Activated B cell treated with CpG ODN at 0.5 μM for 24 hours (primary cell): ENCODE measurements at regions not wholly inside any gene's neighbourhood (a gene's known extent, or its start where the extent isn't known, plus 50 kb on each side); places are given as distances from the start of the nearest gene placed in this dataset.

Experiments used
- ATAC-seq: fragments of 200-7000 bp; cut with Tn5 transposase; one replicate; pipeline ENCODE4 v1.10.0; 2021; ENCODE audit warnings: low read depth, mild to moderate bottlenecking, moderate library complexity
- CTCF ChIA-PET: fragments of 350-600 bp; sonication (Branson Sonifier 250); formaldehyde crosslinking; loops from one replicate; lab custom pipeline; 2021; ENCODE audit warnings: antibody characterized with exemption; lab: Charles Lee
- POLR2A ChIA-PET: fragments of 350-600 bp; sonication (Branson Sonifier 250); formaldehyde crosslinking; loops from one replicate; lab custom pipeline; 2021; ENCODE audit warnings: antibody characterized with exemption; lab: Charles Lee
- DNase-seq: peaks from one replicate; pipeline ENCODE4 v3.0.0; 2022
- H3K27ac Mint-ChIP-seq: one replicate; pipeline ENCODE4 v1.8.0; 2020; ENCODE audit warnings: mixed read lengths
- H3K27me3 Mint-ChIP-seq: one replicate; pipeline ENCODE4 v1.8.0; 2021; ENCODE audit warnings: mixed read lengths
- H3K36me3 Mint-ChIP-seq: one replicate; pipeline ENCODE4 v1.8.0; 2021; ENCODE audit warnings: low read depth, mixed read lengths
- H3K4me1 Mint-ChIP-seq: one replicate; pipeline ENCODE4 v1.8.0; 2021; ENCODE audit warnings: mixed read lengths
- H3K4me3 Mint-ChIP-seq: one replicate; pipeline ENCODE4 v1.8.0; 2020; ENCODE audit warnings: mild to moderate bottlenecking, mixed read lengths
- H3K9me3 Mint-ChIP-seq: one replicate; pipeline ENCODE4 v1.8.0; 2020; ENCODE audit warnings: mixed read lengths
- intact Hi-C: fragments of 100-400 bp; cut with micrococcal nuclease; formaldehyde crosslinking; loops from one replicate; pipeline ENCODE4 v1.15.1; 2024
- TF ChIP-seq, protein P1 (sequence below): fragments of 200-600 bp; IDR thresholded peaks from one replicate; pipeline ENCODE4 v1.8.0; 2022; ENCODE audit warnings: antibody characterized with exemption, mild to moderate bottlenecking

- DNase-seq: no peak
- POLR2A ChIA-PET: no interaction called here
- H3K27me3 Mint-ChIP-seq: peaks cover 2% of the 10 kb centered on the region
- H3K9me3 Mint-ChIP-seq: no peaks in the 10 kb centered on the region
- TF ChIP-seq, protein P1, sequence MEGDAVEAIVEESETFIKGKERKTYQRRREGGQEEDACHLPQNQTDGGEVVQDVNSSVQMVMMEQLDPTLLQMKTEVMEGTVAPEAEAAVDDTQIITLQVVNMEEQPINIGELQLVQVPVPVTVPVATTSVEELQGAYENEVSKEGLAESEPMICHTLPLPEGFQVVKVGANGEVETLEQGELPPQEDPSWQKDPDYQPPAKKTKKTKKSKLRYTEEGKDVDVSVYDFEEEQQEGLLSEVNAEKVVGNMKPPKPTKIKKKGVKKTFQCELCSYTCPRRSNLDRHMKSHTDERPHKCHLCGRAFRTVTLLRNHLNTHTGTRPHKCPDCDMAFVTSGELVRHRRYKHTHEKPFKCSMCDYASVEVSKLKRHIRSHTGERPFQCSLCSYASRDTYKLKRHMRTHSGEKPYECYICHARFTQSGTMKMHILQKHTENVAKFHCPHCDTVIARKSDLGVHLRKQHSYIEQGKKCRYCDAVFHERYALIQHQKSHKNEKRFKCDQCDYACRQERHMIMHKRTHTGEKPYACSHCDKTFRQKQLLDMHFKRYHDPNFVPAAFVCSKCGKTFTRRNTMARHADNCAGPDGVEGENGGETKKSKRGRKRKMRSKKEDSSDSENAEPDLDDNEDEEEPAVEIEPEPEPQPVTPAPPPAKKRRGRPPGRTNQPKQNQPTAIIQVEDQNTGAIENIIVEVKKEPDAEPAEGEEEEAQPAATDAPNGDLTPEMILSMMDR: no peak
- intact Hi-C loops: no loop called here
- no peaks in the 10 kb centered on the region for H3K36me3 Mint-ChIP-seq
- CTCF ChIA-PET: no interaction called here
- no peak for ATAC-seq
- H3K27ac Mint-ChIP-seq: no peak overlapping the region
- H3K4me1 Mint-ChIP-seq: no peaks in the 10 kb centered on the region
- H3K4me3 Mint-ChIP-seq: no peak overlapping the region
These were observed 479.7 kb upstream of the MEIS1 start for GRCh38 chr2:65955259-65955658.

- no peaks in the 10 kb centered on the region for H3K36me3 Mint-ChIP-seq
- no peaks in the 10 kb centered on the region for H3K9me3 Mint-ChIP-seq
- no peak for DNase-seq
- TF ChIP-seq, protein P1: no peak
- no peak overlapping the region for H3K4me3 Mint-ChIP-seq
- intact Hi-C loops: no loop called here
- peaks cover 2% of the 10 kb centered on the region for H3K27me3 Mint-ChIP-seq
- no peak for ATAC-seq
- POLR2A ChIA-PET: no interaction called here
- no peaks in the 10 kb centered on the region for H3K4me1 Mint-ChIP-seq
- H3K27ac Mint-ChIP-seq: no peak overlapping the region
- CTCF ChIA-PET: no interaction called here
These were observed 481.8 kb upstream of the MEIS1 start for GRCh38 chr2:65952966-65953761.

DNA sequence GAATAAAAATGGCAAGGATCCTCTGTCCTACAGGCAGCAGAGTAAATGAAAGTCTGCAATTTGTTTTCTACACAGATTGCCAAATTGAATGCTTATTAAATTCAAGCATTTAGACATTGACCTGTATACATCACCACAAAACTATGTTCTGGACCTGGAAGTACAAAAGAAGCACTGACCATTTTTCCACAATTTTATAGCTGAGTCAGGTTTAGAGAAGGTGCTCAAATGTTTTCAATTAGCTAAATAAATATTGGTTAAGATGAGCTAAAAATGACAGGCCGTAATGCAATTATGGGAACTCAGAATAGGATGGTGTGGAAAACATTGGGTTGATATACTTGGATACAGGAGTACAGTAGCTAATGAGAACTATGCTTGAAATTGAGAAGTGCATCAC lies 490.7 kb upstream of the MEIS1 start:
- ChIA-PET POLR2A (no interaction called here), CTCF (no interaction called here)
- H3K4me1 Mint-ChIP-seq: no peaks in the 10 kb centered on the region
- H3K4me3 Mint-ChIP-seq: no peak overlapping the region
- ATAC-seq: no peak
- TF ChIP-seq, protein P1: no peak
- intact Hi-C loops: no loop called here
- H3K27me3 Mint-ChIP-seq: no peaks in the 10 kb centered on the region
- peaks cover 5% of the 10 kb centered on the region for H3K9me3 Mint-ChIP-seq
- no peak for DNase-seq
- no peak overlapping the region for H3K27ac Mint-ChIP-seq
- no peaks in the 10 kb centered on the region for H3K36me3 Mint-ChIP-seq

DNA sequence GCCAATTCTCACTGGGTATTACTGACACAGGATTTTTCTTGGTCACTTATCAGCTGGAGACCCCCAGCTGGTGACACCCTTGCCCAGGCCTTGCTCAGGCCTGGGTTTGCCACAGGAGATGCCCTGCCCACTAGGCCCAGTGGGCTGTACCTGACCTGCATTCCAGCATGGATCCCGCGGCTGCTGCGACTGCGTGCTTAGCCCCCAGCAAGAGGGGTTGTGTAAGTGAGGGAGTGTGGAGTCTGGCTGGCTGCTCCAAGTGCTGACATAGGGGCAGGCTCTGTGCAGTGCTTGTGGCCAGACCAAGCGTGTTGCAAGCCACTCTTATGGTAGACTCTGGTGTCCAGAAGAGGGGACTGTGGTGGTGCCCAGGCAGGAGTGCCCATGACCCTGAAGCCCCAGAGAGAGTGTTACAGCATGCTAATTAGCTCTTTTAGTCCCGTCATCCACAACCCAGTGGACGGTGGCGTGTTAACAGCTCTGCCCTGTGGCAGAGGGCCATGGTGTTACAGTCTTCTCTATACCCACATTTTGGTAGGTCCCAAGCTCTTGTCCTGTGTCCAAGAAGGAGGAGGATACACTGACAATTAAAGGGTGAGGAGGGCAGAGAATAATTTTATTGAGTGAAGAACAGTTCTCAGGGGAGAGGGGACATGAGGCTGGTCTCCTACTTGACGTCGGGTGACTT lies 491.7 kb upstream of the MEIS1 start:
- no peaks in the 10 kb centered on the region for H3K27me3 Mint-ChIP-seq
- H3K4me3 Mint-ChIP-seq: no peak overlapping the region
- ATAC-seq: no peak
- H3K4me1 Mint-ChIP-seq: no peaks in the 10 kb centered on the region
- peaks cover 5% of the 10 kb centered on the region for H3K9me3 Mint-ChIP-seq
- intact Hi-C loops: no loop called here
- TF ChIP-seq, protein P1: no peak
- DNase-seq: no peak
- H3K27ac Mint-ChIP-seq: no peak overlapping the region
- no peaks in the 10 kb centered on the region for H3K36me3 Mint-ChIP-seq
- ChIA-PET CTCF (no interaction called here), POLR2A (no interaction called here)

- TF ChIP-seq, protein P1: no peak
- no peak for ATAC-seq
- H3K4me1 Mint-ChIP-seq: no peaks in the 10 kb centered on the region
- peaks cover 5% of the 10 kb centered on the region for H3K9me3 Mint-ChIP-seq
- DNase-seq: no peak
- no peak overlapping the region for H3K27ac Mint-ChIP-seq
- intact Hi-C loops: no loop called here
- POLR2A ChIA-PET: no interaction called here
- no peak overlapping the region for H3K4me3 Mint-ChIP-seq
- no peaks in the 10 kb centered on the region for H3K27me3 Mint-ChIP-seq
- no peaks in the 10 kb centered on the region for H3K36me3 Mint-ChIP-seq
- CTCF ChIA-PET: no interaction called here
These were observed 494.1 kb upstream of the MEIS1 start for GRCh38 chr2:65940856-65941255.
